ENCODE measurements at regions not wholly inside any gene's neighbourhood (a gene's known extent, or its start where the extent isn't known, plus 50 kb on each side); places are given as distances from the start of the nearest gene placed in this dataset.

- TF ChIP-seq EZH2 (IDR thresholded peaks at IDR 0.05) (no peak), POLR2AphosphoS5 (IDR thresholded peaks at IDR 0.05; ENCODE audit: borderline replicate concordance, low read depth, low read length) (no peak), FOXP2 (optimal IDR thresholded peaks at IDR 0.05; ENCODE audit: control extremely low read depth, extremely low read length, insufficient read depth) (no peak)
Measured at GRCh38 chr4:128688033-128688721, 121.3 kb upstream of the JADE1 start.
